ENCODE measurements at regions not wholly inside any gene's neighbourhood (a gene's known extent, or its start where the extent isn't known, plus 50 kb on each side); places are given as distances from the start of the nearest gene placed in this dataset.

DNA sequence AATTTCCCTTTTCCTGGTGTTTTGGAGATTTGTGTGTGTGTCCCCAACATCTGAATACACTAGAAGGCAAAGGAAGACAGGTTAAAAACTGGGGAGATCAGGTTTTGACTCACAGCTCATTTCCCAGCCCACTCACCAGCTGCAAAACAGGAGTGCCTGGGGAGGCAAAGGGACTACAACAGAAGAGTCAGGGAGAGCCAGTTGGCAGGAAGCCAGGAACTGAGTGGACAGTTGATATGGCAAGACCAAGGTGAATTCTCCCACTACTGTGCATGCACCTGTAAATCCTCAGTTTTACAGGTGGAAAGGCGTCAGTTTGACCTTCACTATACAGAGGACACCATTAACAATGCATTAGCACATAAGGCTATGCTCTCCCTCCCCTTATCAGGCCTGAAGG is 901.5 kb upstream of the SEMA6D start:
- H3K4me3 ChIP-seq (ENCODE audit: low read depth, low read length) = no peak overlapping the region
- TF ChIP-seq, protein P1, sequence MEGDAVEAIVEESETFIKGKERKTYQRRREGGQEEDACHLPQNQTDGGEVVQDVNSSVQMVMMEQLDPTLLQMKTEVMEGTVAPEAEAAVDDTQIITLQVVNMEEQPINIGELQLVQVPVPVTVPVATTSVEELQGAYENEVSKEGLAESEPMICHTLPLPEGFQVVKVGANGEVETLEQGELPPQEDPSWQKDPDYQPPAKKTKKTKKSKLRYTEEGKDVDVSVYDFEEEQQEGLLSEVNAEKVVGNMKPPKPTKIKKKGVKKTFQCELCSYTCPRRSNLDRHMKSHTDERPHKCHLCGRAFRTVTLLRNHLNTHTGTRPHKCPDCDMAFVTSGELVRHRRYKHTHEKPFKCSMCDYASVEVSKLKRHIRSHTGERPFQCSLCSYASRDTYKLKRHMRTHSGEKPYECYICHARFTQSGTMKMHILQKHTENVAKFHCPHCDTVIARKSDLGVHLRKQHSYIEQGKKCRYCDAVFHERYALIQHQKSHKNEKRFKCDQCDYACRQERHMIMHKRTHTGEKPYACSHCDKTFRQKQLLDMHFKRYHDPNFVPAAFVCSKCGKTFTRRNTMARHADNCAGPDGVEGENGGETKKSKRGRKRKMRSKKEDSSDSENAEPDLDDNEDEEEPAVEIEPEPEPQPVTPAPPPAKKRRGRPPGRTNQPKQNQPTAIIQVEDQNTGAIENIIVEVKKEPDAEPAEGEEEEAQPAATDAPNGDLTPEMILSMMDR (conservative IDR thresholded peaks at IDR 0.05; ENCODE audit: low read depth, low read length) = no peak
- DNase-seq (ENCODE audit: low read depth) = no peak

DNA sequence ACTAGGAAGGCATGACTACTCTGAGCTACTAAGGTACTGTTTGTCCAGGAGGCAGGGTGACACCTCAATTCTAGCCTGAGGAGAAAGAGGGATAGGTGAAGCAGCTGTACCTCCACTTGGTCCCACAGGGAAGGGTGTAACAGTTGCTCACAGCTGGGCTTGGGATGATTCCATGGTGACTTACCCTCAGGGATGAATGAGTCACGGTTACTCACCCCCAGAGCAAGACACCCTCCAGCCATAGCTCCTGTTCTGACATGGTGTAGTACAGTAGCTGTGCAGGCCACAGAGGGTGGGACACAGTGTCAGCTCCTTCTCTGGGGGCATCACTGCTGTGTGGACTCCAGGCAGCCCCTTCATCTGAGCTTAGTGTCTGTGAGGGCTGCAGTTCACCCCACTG is 868.6 kb upstream of the SEMA6D start:
- TF ChIP-seq, protein P1 (conservative IDR thresholded peaks at IDR 0.05; ENCODE audit: low read depth, low read length) = no peak
- H3K4me3 ChIP-seq (ENCODE audit: low read depth, low read length) = no peak overlapping the region
- no peak for DNase-seq (ENCODE audit: low read depth)

DNA sequence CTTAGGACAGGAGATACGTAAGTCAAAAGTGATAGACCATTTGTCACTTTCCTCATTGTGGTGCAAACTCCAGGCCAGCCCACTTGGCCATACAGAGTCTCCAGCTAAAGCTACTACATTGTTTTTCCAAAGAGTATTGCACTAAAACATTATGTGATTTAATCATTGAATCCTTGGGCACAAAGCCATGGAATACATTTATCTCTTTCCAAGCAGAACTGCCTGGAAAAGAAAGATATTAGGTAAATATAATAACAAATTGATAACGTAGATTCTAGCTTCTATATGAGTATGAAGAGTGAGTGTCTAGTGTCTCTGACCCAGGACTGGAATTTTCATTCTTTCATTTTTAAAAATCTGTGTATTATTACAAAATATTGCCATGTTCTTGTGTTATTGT is 863.7 kb upstream of the SEMA6D start:
- no peak for DNase-seq (ENCODE audit: low read depth)
- H3K4me3 ChIP-seq (ENCODE audit: low read depth, low read length) = no peak overlapping the region
- TF ChIP-seq, protein P1 (conservative IDR thresholded peaks at IDR 0.05; ENCODE audit: low read depth, low read length) = no peak

DNA sequence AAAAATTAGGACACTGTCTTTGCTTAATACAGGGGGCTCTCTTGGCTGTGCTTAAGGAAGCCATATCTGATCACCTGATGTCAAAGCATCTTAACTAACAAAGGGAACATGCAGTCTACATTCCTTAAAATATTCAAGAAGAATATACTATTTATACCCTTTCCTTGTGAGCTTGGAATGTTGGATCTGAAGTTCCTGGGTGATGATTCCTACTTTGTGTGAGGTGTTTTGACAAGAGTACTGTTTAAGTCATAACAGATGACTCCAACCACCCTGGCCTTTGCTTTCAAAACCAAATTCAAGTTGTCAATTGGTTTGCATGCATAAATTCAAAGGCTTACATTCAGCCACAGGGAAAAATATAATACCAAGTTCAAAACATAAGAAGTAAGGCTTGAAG is 862.7 kb upstream of the SEMA6D start:
- TF ChIP-seq, protein P1 (conservative IDR thresholded peaks at IDR 0.05; ENCODE audit: low read depth, low read length) = no peak
- H3K4me3 ChIP-seq (ENCODE audit: low read depth, low read length) = no peak overlapping the region
- DNase-seq (ENCODE audit: low read depth) = no peak

DNA sequence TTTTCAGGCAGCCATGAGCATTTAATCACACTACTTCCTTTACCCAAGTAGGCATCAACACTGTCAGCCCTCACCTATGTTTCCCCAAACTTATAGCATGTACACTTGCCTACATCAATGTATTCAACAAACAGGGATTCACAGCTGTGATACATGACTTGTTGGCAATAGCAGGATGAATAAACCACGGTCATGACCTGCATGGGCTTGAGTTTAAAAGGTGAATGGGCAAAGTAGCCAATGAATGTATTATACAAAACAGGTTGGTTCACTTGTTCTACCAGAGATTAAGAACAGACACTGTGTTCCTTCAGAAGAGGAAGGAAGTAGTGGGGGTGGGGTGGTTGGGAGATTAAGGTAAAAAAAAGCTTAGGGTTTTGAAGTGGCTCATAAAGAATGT is 861.9 kb upstream of the SEMA6D start:
- no peak for DNase-seq (ENCODE audit: low read depth)
- TF ChIP-seq, protein P1 (conservative IDR thresholded peaks at IDR 0.05; ENCODE audit: low read depth, low read length) = no peak
- no peak overlapping the region for H3K4me3 ChIP-seq (ENCODE audit: low read depth, low read length)

DNA sequence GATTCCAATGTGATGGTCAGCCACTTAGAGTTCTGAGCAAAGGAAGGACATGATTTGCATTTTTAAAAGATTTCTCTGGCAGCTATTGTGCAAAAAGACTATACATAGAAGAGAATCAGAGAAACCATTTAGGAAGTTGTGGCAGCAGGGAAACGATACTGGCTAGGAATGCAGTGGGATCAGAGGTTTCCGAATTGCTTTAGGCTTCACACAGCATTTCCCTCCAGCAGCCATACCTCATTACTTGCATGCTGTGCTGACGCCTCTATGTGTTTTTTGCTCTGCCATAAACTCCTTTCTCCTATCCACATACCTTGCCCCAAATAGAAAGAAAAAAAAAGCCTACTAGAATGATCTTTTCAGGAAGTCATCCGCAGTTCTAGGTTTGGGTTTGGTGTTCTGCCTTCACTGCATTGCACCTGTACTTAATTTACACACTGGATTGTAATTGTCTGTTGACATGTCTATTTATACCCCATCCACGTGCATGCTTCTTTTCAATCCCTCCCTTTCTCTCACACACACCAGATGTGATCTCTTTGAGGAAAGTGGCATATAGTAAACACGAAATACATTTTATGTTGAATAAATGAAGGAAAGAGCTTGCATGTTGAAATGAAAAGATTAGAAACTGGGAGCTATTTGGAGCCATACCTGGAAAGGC is 860.3 kb upstream of the SEMA6D start:
- TF ChIP-seq, protein P1 (conservative IDR thresholded peaks at IDR 0.05; ENCODE audit: low read depth, low read length) = no peak
- DNase-seq (ENCODE audit: low read depth) = no peak
- H3K4me3 ChIP-seq (ENCODE audit: low read depth, low read length) = no peak overlapping the region

DNA sequence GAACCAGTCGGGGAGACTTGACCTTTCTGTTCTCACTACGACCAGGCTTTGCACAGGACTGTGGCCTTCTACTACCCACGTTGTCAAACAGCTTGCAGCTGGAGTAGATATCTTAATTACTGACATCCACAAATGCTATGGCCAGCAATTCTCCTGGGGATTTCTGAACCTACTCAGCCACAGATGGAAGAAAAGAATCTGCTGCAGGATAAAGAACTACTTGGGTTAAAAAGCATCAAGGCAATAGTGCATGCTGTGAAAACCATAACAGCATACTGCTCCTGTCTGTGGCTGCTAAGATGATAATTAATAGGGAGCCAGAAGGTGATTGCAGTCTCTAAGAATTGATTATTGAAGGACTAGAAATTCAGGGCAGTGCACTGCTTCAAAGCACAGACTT is 859.2 kb upstream of the SEMA6D start:
- TF ChIP-seq, protein P1 (conservative IDR thresholded peaks at IDR 0.05; ENCODE audit: low read depth, low read length) = no peak
- DNase-seq (ENCODE audit: low read depth) = no peak
- H3K4me3 ChIP-seq (ENCODE audit: low read depth, low read length) = no peak overlapping the region

Measured in choroid plexus epithelial cell (primary cell).